OCI-LY7 (cell line): ENCODE measurements at regions not wholly inside any gene's neighbourhood (a gene's known extent, or its start where the extent isn't known, plus 50 kb on each side); places are given as distances from the start of the nearest gene placed in this dataset.

ENCODE experiments used
- EZH2phosphoT487 ChIP-seq: fragments of 200-600 bp; sonication (generic); IDR thresholded peaks from 2 replicates; pipeline ENCODE4 v1.6.1; 2018; ENCODE audit warnings: low read depth, borderline replicate concordance, mild to moderate bottlenecking, mixed run types, antibody characterized with exemption, low read length, moderate library complexity, mixed read lengths
- TF ChIP-seq, protein P1 (sequence below): fragments of 200-600 bp; sonication (generic); conservative IDR thresholded peaks from 2 replicates; pipeline ENCODE4 v1.5.1; 2014; ENCODE audit warnings: mild to moderate bottlenecking, antibody characterized with exemption, low read length, moderate library complexity, mixed read lengths

GRCh38 chr6:67003844-67004243 is 1296.8 kb upstream of the EYS start:
- TF ChIP-seq, protein P1, sequence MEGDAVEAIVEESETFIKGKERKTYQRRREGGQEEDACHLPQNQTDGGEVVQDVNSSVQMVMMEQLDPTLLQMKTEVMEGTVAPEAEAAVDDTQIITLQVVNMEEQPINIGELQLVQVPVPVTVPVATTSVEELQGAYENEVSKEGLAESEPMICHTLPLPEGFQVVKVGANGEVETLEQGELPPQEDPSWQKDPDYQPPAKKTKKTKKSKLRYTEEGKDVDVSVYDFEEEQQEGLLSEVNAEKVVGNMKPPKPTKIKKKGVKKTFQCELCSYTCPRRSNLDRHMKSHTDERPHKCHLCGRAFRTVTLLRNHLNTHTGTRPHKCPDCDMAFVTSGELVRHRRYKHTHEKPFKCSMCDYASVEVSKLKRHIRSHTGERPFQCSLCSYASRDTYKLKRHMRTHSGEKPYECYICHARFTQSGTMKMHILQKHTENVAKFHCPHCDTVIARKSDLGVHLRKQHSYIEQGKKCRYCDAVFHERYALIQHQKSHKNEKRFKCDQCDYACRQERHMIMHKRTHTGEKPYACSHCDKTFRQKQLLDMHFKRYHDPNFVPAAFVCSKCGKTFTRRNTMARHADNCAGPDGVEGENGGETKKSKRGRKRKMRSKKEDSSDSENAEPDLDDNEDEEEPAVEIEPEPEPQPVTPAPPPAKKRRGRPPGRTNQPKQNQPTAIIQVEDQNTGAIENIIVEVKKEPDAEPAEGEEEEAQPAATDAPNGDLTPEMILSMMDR: no peak
- no peak for TF ChIP-seq EZH2phosphoT487
